Lower leg skin (tissue), 3 donors: ENCODE measurements at regions not wholly inside any gene's neighbourhood (a gene's known extent, or its start where the extent isn't known, plus 50 kb on each side); places are given as distances from the start of the nearest gene placed in this dataset.

Experiments used
- POLR2A ChIP-seq, 2 donors: fragments of 450-650 bp; IDR thresholded peaks; one replicate each; pipeline ENCODE4 v1.6.1; 2016 to 2017; ENCODE audit warnings: antibody characterized with exemption in 2 of 2, mild to moderate bottlenecking in 1 of 2, moderate library complexity in 1 of 2
- TF ChIP-seq, protein P1 (sequence below), 3 donors: fragments of 450-650 bp; IDR thresholded peaks; one replicate each; pipeline ENCODE4 v1.5.1; 2016; ENCODE audit warnings: antibody characterized with exemption in 3 of 3, mild to moderate bottlenecking in 3 of 3, moderate library complexity in 2 of 3

DNA sequence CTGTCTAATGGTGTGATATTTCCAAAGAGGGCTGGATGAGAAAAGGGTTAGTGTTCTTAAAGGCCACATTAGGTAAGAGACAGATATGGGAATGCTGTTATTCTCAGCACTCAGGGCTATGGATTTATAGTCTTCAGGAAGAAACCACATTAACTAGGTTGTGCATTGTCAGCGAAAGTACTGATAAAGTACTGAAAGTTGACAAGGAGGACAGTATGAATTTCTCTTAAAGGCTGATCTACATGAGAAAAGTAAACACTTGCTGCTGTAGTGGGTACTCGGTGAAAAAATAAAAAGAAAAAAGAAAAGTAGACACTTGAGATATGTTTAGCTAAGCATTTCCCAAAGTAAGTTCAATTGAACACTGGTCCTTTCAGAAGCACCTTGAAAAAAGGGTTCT lies 381.0 kb upstream of the RPS23 start:
- TF ChIP-seq POLR2A (IDR thresholded peaks at IDR 0.05): no peak
- TF ChIP-seq, protein P1, sequence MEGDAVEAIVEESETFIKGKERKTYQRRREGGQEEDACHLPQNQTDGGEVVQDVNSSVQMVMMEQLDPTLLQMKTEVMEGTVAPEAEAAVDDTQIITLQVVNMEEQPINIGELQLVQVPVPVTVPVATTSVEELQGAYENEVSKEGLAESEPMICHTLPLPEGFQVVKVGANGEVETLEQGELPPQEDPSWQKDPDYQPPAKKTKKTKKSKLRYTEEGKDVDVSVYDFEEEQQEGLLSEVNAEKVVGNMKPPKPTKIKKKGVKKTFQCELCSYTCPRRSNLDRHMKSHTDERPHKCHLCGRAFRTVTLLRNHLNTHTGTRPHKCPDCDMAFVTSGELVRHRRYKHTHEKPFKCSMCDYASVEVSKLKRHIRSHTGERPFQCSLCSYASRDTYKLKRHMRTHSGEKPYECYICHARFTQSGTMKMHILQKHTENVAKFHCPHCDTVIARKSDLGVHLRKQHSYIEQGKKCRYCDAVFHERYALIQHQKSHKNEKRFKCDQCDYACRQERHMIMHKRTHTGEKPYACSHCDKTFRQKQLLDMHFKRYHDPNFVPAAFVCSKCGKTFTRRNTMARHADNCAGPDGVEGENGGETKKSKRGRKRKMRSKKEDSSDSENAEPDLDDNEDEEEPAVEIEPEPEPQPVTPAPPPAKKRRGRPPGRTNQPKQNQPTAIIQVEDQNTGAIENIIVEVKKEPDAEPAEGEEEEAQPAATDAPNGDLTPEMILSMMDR (IDR thresholded peaks at IDR 0.05): no peak
